Tibial nerve (tissue), 4 donors: ENCODE measurements at regions not wholly inside any gene's neighbourhood (a gene's known extent, or its start where the extent isn't known, plus 50 kb on each side); places are given as distances from the start of the nearest gene placed in this dataset.

Source experiments
- EP300 ChIP-seq, 2 donors: sonication (generic); formaldehyde crosslinking; IDR thresholded peaks; one replicate each; pipeline ENCODE4 v1.6.1; 2017; ENCODE audit warnings: antibody characterized with exemption in 2 of 2, mild to moderate bottlenecking in 1 of 2
- POLR2A ChIP-seq, 2 donors: fragments of 450-650 bp; IDR thresholded peaks; one replicate each; pipeline ENCODE4 v1.6.1; 2017; ENCODE audit warnings: antibody characterized with exemption in 2 of 2, mild to moderate bottlenecking in 2 of 2, moderate library complexity in 2 of 2
- TF ChIP-seq, protein P1 (sequence below), 5 experiments: fragments of 200-600 bp in 3 of 5; fragments of 450-650 bp in 2 of 5; sonication (generic) in 3 of 5; IDR thresholded peaks; one replicate each; pipeline ENCODE4 v1.5.1; 2016 to 2019; ENCODE audit warnings: antibody characterized with exemption in 5 of 5, mild to moderate bottlenecking in 3 of 5, moderate library complexity in 2 of 5

DNA sequence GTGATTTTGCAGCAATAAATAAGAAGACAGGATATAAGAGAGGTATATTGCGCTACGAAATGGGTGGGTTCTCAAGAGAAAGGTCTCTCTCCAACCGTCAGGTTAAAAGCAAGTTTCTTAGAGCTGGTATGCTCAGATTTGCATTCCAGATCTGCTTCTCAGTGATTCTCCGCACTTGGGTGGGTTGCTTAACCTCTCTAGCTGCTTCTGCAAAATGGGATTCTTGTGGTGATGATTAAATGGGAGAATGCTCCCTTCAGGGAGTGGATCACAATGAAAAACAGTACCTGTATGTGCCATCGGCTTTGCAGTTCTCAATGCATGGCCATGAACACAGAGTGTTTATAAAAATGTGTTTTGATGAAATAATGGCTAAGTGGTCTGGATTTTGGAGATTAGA lies 477.7 kb downstream of the TNS1 start:
- TF ChIP-seq, protein P1, sequence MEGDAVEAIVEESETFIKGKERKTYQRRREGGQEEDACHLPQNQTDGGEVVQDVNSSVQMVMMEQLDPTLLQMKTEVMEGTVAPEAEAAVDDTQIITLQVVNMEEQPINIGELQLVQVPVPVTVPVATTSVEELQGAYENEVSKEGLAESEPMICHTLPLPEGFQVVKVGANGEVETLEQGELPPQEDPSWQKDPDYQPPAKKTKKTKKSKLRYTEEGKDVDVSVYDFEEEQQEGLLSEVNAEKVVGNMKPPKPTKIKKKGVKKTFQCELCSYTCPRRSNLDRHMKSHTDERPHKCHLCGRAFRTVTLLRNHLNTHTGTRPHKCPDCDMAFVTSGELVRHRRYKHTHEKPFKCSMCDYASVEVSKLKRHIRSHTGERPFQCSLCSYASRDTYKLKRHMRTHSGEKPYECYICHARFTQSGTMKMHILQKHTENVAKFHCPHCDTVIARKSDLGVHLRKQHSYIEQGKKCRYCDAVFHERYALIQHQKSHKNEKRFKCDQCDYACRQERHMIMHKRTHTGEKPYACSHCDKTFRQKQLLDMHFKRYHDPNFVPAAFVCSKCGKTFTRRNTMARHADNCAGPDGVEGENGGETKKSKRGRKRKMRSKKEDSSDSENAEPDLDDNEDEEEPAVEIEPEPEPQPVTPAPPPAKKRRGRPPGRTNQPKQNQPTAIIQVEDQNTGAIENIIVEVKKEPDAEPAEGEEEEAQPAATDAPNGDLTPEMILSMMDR (IDR thresholded peaks at IDR 0.05) = no peak
- TF ChIP-seq POLR2A (IDR thresholded peaks at IDR 0.05) = no peak
- no peak for TF ChIP-seq EP300 (IDR thresholded peaks at IDR 0.05)
